Endothelial cell of umbilical vein (primary cell): ENCODE measurements at regions not wholly inside any gene's neighbourhood (a gene's known extent, or its start where the extent isn't known, plus 50 kb on each side); places are given as distances from the start of the nearest gene placed in this dataset.

Experiments used
- BruUV-seq: library from RNA; stranded (reverse); fragments of 400-500 nt; replicated peaks from 2 replicates; lab custom pipeline; 2021; lab: Mats Ljungman, UMichigan
- CTCF ChIA-PET: fragments of 300-600, 350-600 bp; sonication (Branson Sonifier 250); formaldehyde crosslinking; loops from one replicate; lab custom pipeline; 2021; ENCODE audit warnings: antibody characterized with exemption, inconsistent platforms; lab: Charles Lee
- POLR2A ChIA-PET: fragments of 300-600, 350-600 bp; sonication (Branson Sonifier 250); formaldehyde crosslinking; loops from one replicate; lab custom pipeline; 2021; ENCODE audit warnings: antibody characterized with exemption, inconsistent platforms; lab: Charles Lee
- DNase-seq: peaks from one replicate; pipeline ENCODE4 v3.0.0-alpha.2; 2011; ENCODE audit warnings: low read depth, low spot score
- FAIRE-seq: peaks from 2 replicates; lab custom pipeline; 2011; peaks lifted over from hg19 to GRCh38; lab: Jason Lieb, UNC
- H2AFZ ChIP-seq: 2 replicates; pipeline ENCODE4 v1.6.0; 2012; ENCODE audit warnings: low read depth, low read length, control low read depth, inconsistent platforms
- H3K27ac ChIP-seq: 2 replicates; pipeline ENCODE4 v1.5.1; 2011; ENCODE audit warnings: low read depth, mild to moderate bottlenecking, control low read depth, low read length, moderate library complexity; ENCODE audit not compliant: insufficient read depth
- H3K27me3 ChIP-seq, 2 experiments: 2 replicates each; pipeline versions ENCODE4 v1.6.0 to v1.6.1; 2011; ENCODE audit warnings: low read length in 2 of 2, mixed read lengths in 1 of 2; ENCODE audit not compliant: control insufficient read depth in 2 of 2, insufficient read depth in 2 of 2
- H3K36me3 ChIP-seq, 2 experiments: 2 replicates in 1 of 2; 3 replicates in 1 of 2; pipeline ENCODE4 v1.5.1; 2011; ENCODE audit warnings: low read length in 2 of 2, mild to moderate bottlenecking in 1 of 2, moderate library complexity in 1 of 2; ENCODE audit not compliant: control insufficient read depth in 2 of 2, insufficient read depth in 2 of 2; ENCODE audit errors: extremely low read depth in 1 of 2
- H3K4me1 ChIP-seq: 3 replicates; pipeline ENCODE4 v1.5.1; 2011; ENCODE audit warnings: mild to moderate bottlenecking, low read length; ENCODE audit not compliant: control insufficient read depth, insufficient read depth; ENCODE audit errors: extremely low read depth
- H3K4me2 ChIP-seq: 2 replicates; pipeline ENCODE4 v1.6.1; 2011; ENCODE audit warnings: low read length, control low read depth, mixed read lengths; ENCODE audit not compliant: insufficient read depth
- H3K4me3 ChIP-seq, 3 experiments: fragments of 200-600 bp in 1 of 3; sonication (generic), shearing (Covaris generic) in 1 of 3; replicated peaks in 1 of 3; 2 replicates each; pipeline ENCODE4 v1.5.1; 2011 to 2016; ENCODE audit warnings: control low read depth in 3 of 3, low read length in 3 of 3, mild to moderate bottlenecking in 2 of 3, inconsistent platforms in 1 of 3, low read depth in 1 of 3, moderate library complexity in 1 of 3; ENCODE audit not compliant: insufficient read depth in 1 of 3
- H3K79me2 ChIP-seq: 2 replicates; pipeline ENCODE4 v1.6.0; 2012; ENCODE audit warnings: low read length, inconsistent platforms; ENCODE audit not compliant: control insufficient read depth, insufficient read depth
- H3K9ac ChIP-seq: replicated peaks from 2 replicates; pipeline ENCODE3; 2011; ENCODE audit warnings: low read length, control low read depth; ENCODE audit not compliant: insufficient read depth; ENCODE audit errors: extremely low read depth
- H3K9me1 ChIP-seq: replicated peaks from 3 replicates; pipeline ENCODE4 v1.6.0; 2011; ENCODE audit warnings: mild to moderate bottlenecking, low read length; ENCODE audit not compliant: control insufficient read depth, insufficient read depth; ENCODE audit errors: extremely low read depth
- H3K9me3 ChIP-seq: replicated peaks from 2 replicates; pipeline ENCODE4 v1.5.1; 2012; ENCODE audit warnings: low read length, inconsistent platforms; ENCODE audit not compliant: control insufficient read depth, insufficient read depth
- H4K20me1 ChIP-seq: replicated peaks from 2 replicates; pipeline ENCODE3; 2011; ENCODE audit warnings: mild to moderate bottlenecking, low read length; ENCODE audit not compliant: control insufficient read depth, insufficient read depth; ENCODE audit errors: extremely low read depth
- CTCF ChIP-seq, 2 donors: IDR thresholded peaks; 1 replicate in 1 of 2; 2 replicates in 1 of 2; pipeline ENCODE4 v1.5.1; 2011; ENCODE audit warnings: low read length in 2 of 2, mild to moderate bottlenecking in 2 of 2, moderate library complexity in 2 of 2, control low read depth in 1 of 2, inconsistent platforms in 1 of 2, low read depth in 1 of 2; ENCODE audit not compliant: insufficient read depth in 1 of 2; ENCODE audit errors: extremely low read depth in 1 of 2
- GATA2 ChIP-seq: IDR thresholded peaks from 2 replicates; pipeline ENCODE4 v1.7.0; 2011; ENCODE audit warnings: low read depth, mild to moderate bottlenecking, moderate library complexity, mixed read lengths, low read length; ENCODE audit not compliant: insufficient read length, insufficient read depth
- JUN ChIP-seq: IDR thresholded peaks from 2 replicates; pipeline ENCODE4 v1.6.1; 2011; ENCODE audit warnings: borderline replicate concordance, low read depth; ENCODE audit not compliant: insufficient read length, insufficient read depth
- POLR2A ChIP-seq: IDR thresholded peaks from 2 replicates; pipeline ENCODE4 v1.6.1; 2012; ENCODE audit warnings: low read depth, mild to moderate bottlenecking, control low read depth, low read length
- POLR2AphosphoS5 ChIP-seq: IDR thresholded peaks from 2 replicates; pipeline ENCODE4 v1.6.1; 2012; ENCODE audit warnings: low read depth, mild to moderate bottlenecking, control low read depth, low read length, moderate library complexity; ENCODE audit not compliant: insufficient read depth
- dilution Hi-C: fragments of 300-500 bp; cut with MboI; formaldehyde crosslinking; loops from one replicate; pipeline ENCODE4 v1.15.0; 2019; ENCODE audit warnings: low sequenced_read_pairs; ENCODE audit not compliant: extremely low pct_ligation_motif_present
- intact Hi-C: fragments of 100-400 bp; cut with micrococcal nuclease; formaldehyde crosslinking; loops from one replicate; pipeline ENCODE4 v1.10.0; 2022

GRCh38 chr5:39716532-39717028, 291.8 kb upstream of the DAB2 start:
- no peaks in the 10 kb centered on the region for H3K36me3 ChIP-seq
- FAIRE-seq (peak; percentile 55), DNase-seq (peak; percentile 68)
- BruUV-seq, result no TSS peak
- no peaks in the 10 kb centered on the region for H3K79me2 ChIP-seq
- H3K9me3 ChIP-seq, result no peaks in the 10 kb centered on the region
- H3K4me1 ChIP-seq, result no peaks in the 10 kb centered on the region
- no peak overlapping the region for H3K4me3 ChIP-seq
- no peaks in the 10 kb centered on the region for H3K27me3 ChIP-seq
- intact Hi-C loops (loop anchor here (1.0 to 10.0 kb wide), 2 partner anchors 698 to 972 kb away; no protein-coding TSS in a partner anchor), dilution Hi-C loops (no loop called here)
- CTCF ChIA-PET, result interaction anchor here (0.7 to 5.7 kb wide), 15 partner anchors 9 to 1162 kb away, joined by 3 to 72 read pairs (median 4); no protein-coding TSS in a partner anchor
- peak overlapping the region; percentile 71 for H2AFZ ChIP-seq
- POLR2A ChIA-PET, result no interaction called here
- TF ChIP-seq POLR2AphosphoS5, result no peak
- peak; percentile 66 for TF ChIP-seq GATA2
- peak; percentile 11 to 30 for TF ChIP-seq CTCF (IDR thresholded peaks at IDR 0.05; ENCODE audit: extremely low read depth in 1 of 2, insufficient read depth in 1 of 2, low read depth in 1 of 2, low read length in 2 of 2)
- no peak for TF ChIP-seq JUN
- no peak for TF ChIP-seq POLR2A
- no peaks in the 10 kb centered on the region for H3K9me1 ChIP-seq
- H4K20me1 ChIP-seq, result no peaks in the 10 kb centered on the region
- H3K4me2 ChIP-seq, result no peak overlapping the region
- no peak overlapping the region for H3K27ac ChIP-seq
- H3K9ac ChIP-seq, result no peak overlapping the region
